HCT116 (cell line): ENCODE measurements at regions not wholly inside any gene's neighbourhood (a gene's known extent, or its start where the extent isn't known, plus 50 kb on each side); places are given as distances from the start of the nearest gene placed in this dataset.

Experiments
- ATAC-seq: fragments of 200-7000 bp; cut with Tn5 transposase; 2 replicates; pipeline ENCODE4 v1.9.1; 2020; ENCODE audit warnings: mild to moderate bottlenecking, moderate library complexity
- BruUV-seq: library from RNA; stranded (reverse); fragments of 400-500 nt; replicated peaks from 2 replicates; lab custom pipeline; 2021; lab: Mats Ljungman, UMichigan
- CTCF ChIA-PET: fragments of 300-600 bp; sonication (Branson Sonifier 250); formaldehyde crosslinking; loops from one replicate; lab custom pipeline; 2021; ENCODE audit warnings: antibody characterized with exemption; lab: Charles Lee
- POLR2A ChIA-PET: fragments of 300-600, 350-600 bp; sonication (Branson Sonifier 250); formaldehyde crosslinking; loops from one replicate; lab custom pipeline; 2021; ENCODE audit warnings: antibody characterized with exemption; lab: Charles Lee
- RAD21 ChIA-PET, 2 experiments: fragments of 300-600 bp; sonication (Branson Sonifier 250); formaldehyde crosslinking; loops; one replicate each; lab custom pipeline; 2023; ENCODE audit warnings: low total read pairs in 2 of 2; ENCODE audit not compliant: uncharacterized antibody in 2 of 2, unreplicated experiment in 2 of 2, low non-redundant PET in 1 of 2; lab: Charles Lee
- DNase-seq: peaks from one replicate; pipeline ENCODE4 v3.0.0-alpha.2; 2010; ENCODE audit warnings: low read depth, low spot score
- H2AFZ ChIP-seq: fragments of 200-600 bp; shearing (Covaris generic), sonication (generic); 2 replicates; pipeline ENCODE4 v1.6.1; 2017; ENCODE audit warnings: low read depth, mixed run types, mixed read lengths, antibody characterized with exemption, low read length; ENCODE audit not compliant: poor library complexity, severe bottlenecking
- H3K27ac ChIP-seq: 2 replicates; pipeline ENCODE4 v1.5.1; 2012; ENCODE audit warnings: low read depth, low read length
- H3K27me3 ChIP-seq: fragments of 200-600 bp; sonication (generic); 2 replicates; pipeline ENCODE4 v1.6.1; 2016; ENCODE audit warnings: mixed run types, low read length, mixed read lengths; ENCODE audit not compliant: insufficient read depth
- H3K36me3 ChIP-seq, 2 experiments: fragments of 200-500 bp in 1 of 2; fragments of 200-600 bp in 1 of 2; sonication (Bioruptor generic) in 1 of 2; sonication (generic) in 1 of 2; 2 replicates each; pipeline versions ENCODE4 v1.5.1 to v1.6.1; 2014 to 2016; ENCODE audit warnings: low read length in 2 of 2, inconsistent platforms in 1 of 2, mixed read lengths in 1 of 2, mixed run types in 1 of 2; ENCODE audit not compliant: insufficient read depth in 2 of 2, control insufficient read depth in 1 of 2
- H3K4me1 ChIP-seq, 2 experiments: fragments of 200-600 bp in 1 of 2; sonication (generic) in 1 of 2; 2 replicates each; pipeline versions ENCODE4 v1.5.1 to v1.6.1; 2012 to 2017; ENCODE audit warnings: low read length in 2 of 2, inconsistent platforms in 1 of 2, mild to moderate bottlenecking in 1 of 2, mixed read lengths in 1 of 2, mixed run types in 1 of 2, moderate library complexity in 1 of 2; ENCODE audit not compliant: insufficient read depth in 2 of 2, control insufficient read depth in 1 of 2
- H3K4me2 ChIP-seq: fragments of 200-600 bp; sonication (generic); 2 replicates; pipeline ENCODE4 v1.6.1; 2017; ENCODE audit warnings: mixed run types, low read length, mixed read lengths
- H3K4me3 ChIP-seq, 2 experiments: fragments of 200-600 bp in 1 of 2; sonication (generic) in 1 of 2; replicated peaks in 1 of 2; 2 replicates each; pipeline ENCODE4 v1.5.1; 2011 to 2016; ENCODE audit warnings: low read length in 2 of 2, control low read depth in 1 of 2, low read depth in 1 of 2, mild to moderate bottlenecking in 1 of 2, mixed read lengths in 1 of 2, mixed run types in 1 of 2
- H3K79me2 ChIP-seq: fragments of 200-600 bp; sonication (generic); 2 replicates; pipeline ENCODE4 v1.6.1; 2017; ENCODE audit warnings: mild to moderate bottlenecking, mixed run types, low read length, moderate library complexity, mixed read lengths; ENCODE audit not compliant: insufficient read depth
- H3K9ac ChIP-seq: fragments of 200-600 bp; sonication (generic); 2 replicates; pipeline ENCODE4 v1.6.1; 2016; ENCODE audit warnings: low read length, mixed read lengths
- H3K9me2 ChIP-seq: fragments of 200-600 bp; sonication (generic), shearing (Covaris generic); 2 replicates; pipeline ENCODE4 v1.6.1; 2017; ENCODE audit warnings: mixed run types, mild to moderate bottlenecking, moderate library complexity; ENCODE audit not compliant: insufficient read depth
- H3K9me3 ChIP-seq, 2 experiments: fragments of 200-500 bp in 1 of 2; fragments of 200-600 bp in 1 of 2; sonication (Bioruptor generic) in 1 of 2; sonication (generic) in 1 of 2; 2 replicates each; pipeline ENCODE4 v1.6.1; 2014 to 2017; ENCODE audit warnings: low read length in 2 of 2, mixed read lengths in 2 of 2, inconsistent platforms in 1 of 2, low read depth in 1 of 2, mild to moderate bottlenecking in 1 of 2, mixed run types in 1 of 2, moderate library complexity in 1 of 2; ENCODE audit not compliant: control insufficient read depth in 1 of 2, insufficient read depth in 1 of 2
- H4K20me1 ChIP-seq: fragments of 200-600 bp; sonication (generic), shearing (Covaris generic); 2 replicates; pipeline ENCODE4 v1.6.1; 2017; ENCODE audit warnings: mixed run types, mild to moderate bottlenecking, moderate library complexity; ENCODE audit not compliant: insufficient read depth
- ATF3 ChIP-seq: IDR thresholded peaks from 2 replicates; pipeline ENCODE4 v1.6.1; 2012
- CEBPB ChIP-seq: IDR thresholded peaks from 2 replicates; pipeline ENCODE4 v1.6.1; 2012; ENCODE audit warnings: low read depth
- CTCF ChIP-seq, 3 experiments: fragments of 200-600 bp in 1 of 3; sonication (generic) in 1 of 3; IDR thresholded peaks in 2 of 3; conservative IDR thresholded peaks in 1 of 3; 2 replicates each; pipeline ENCODE4 v1.5.1; 2012 to 2017; ENCODE audit warnings: low read depth in 2 of 3, low read length in 2 of 3, antibody characterized with exemption in 1 of 3, borderline replicate concordance in 1 of 3, control low read depth in 1 of 3, mild to moderate bottlenecking in 1 of 3, mixed read lengths in 1 of 3, mixed run types in 1 of 3, moderate library complexity in 1 of 3; ENCODE audit not compliant: insufficient read depth in 1 of 3
- EGR1 ChIP-seq: IDR thresholded peaks from 2 replicates; pipeline ENCODE4 v1.6.1; 2012; ENCODE audit warnings: low read depth
- EZH2 ChIP-seq: fragments of 200-600 bp; sonication (generic); IDR thresholded peaks from 2 replicates; pipeline ENCODE4 v1.6.1; 2017; ENCODE audit warnings: antibody characterized with exemption, mixed run types
- EZH2phosphoT487 ChIP-seq: fragments of 200-600 bp; IDR thresholded peaks from 2 replicates; pipeline ENCODE4 v1.6.1; 2018; ENCODE audit warnings: antibody characterized with exemption, borderline replicate concordance
- JUND ChIP-seq: IDR thresholded peaks from 2 replicates; pipeline ENCODE4 v1.6.1; 2012
- POLR2A ChIP-seq: IDR thresholded peaks from 2 replicates; pipeline ENCODE4 v1.7.0; 2011; ENCODE audit warnings: borderline replicate concordance; ENCODE audit not compliant: insufficient read depth, insufficient read length; ENCODE audit errors: extremely low read depth
- POLR2AphosphoS5 ChIP-seq: IDR thresholded peaks from 2 replicates; pipeline ENCODE4 v1.6.1; 2011; ENCODE audit warnings: mild to moderate bottlenecking, low read depth, low read length, moderate library complexity
- RAD21 ChIP-seq: IDR thresholded peaks from 2 replicates; pipeline ENCODE4 v1.6.1; 2012; ENCODE audit warnings: low read depth, mild to moderate bottlenecking
- SIN3A ChIP-seq: IDR thresholded peaks from 2 replicates; pipeline ENCODE4 v1.6.1; 2012; ENCODE audit warnings: low read depth
- SRF ChIP-seq: IDR thresholded peaks from 2 replicates; pipeline ENCODE4 v1.6.1; 2012; ENCODE audit warnings: low read depth
- TCF7L2 ChIP-seq: IDR thresholded peaks from 2 replicates; pipeline ENCODE4 v1.7.0; 2011; ENCODE audit warnings: borderline replicate concordance, inconsistent platforms; ENCODE audit not compliant: insufficient read depth, insufficient read length; ENCODE audit errors: extremely low read depth
- ZFX ChIP-seq: fragments of 450-650 bp; IDR thresholded peaks from 2 replicates; pipeline ENCODE4 v1.6.1; 2017
- intact Hi-C: fragments of 100-400 bp; cut with micrococcal nuclease; formaldehyde crosslinking; loops from 2 replicates; pipeline ENCODE4 v1.10.0; 2022

GRCh38 chrX:137286423-137286822 lies 252.6 kb upstream of the GPR101 start (continued):
- TF ChIP-seq CTCF (IDR thresholded peaks at IDR 0.05 in 2 of 3, conservative IDR thresholded peaks at IDR 0.05 in 1 of 3; ENCODE audit: borderline replicate concordance in 1 of 3, insufficient read depth in 1 of 3, low read depth in 2 of 3, low read length in 2 of 3) (no peak), SIN3A (no peak), CEBPB (no peak), SRF (no peak), EGR1 (no peak), ZFX (no peak), EZH2 (no peak), POLR2AphosphoS5 (no peak), TCF7L2 (no peak)

GRCh38 chrX:137278825-137279224 lies 245.0 kb upstream of the GPR101 start:
- DNase-seq = no peak
- Histone ChIP-seq H3K79me2 (no peaks in the 10 kb centered on the region), H3K27me3 (no peaks in the 10 kb centered on the region), H3K4me3 (no peak overlapping the region), H2AFZ (no peak overlapping the region), H4K20me1 (no peaks in the 10 kb centered on the region), H3K36me3 (no peaks in the 10 kb centered on the region), H3K9me3 (no peaks in the 10 kb centered on the region), H3K4me2 (no peak overlapping the region), H3K4me1 (no peaks in the 10 kb centered on the region), H3K9ac (no peak overlapping the region), H3K27ac (no peak overlapping the region), H3K9me2 (no peaks in the 10 kb centered on the region)
- no TSS peak for BruUV-seq
- TF ChIP-seq TCF7L2 = no peak
- no peak for TF ChIP-seq POLR2AphosphoS5
- no peak for TF ChIP-seq RAD21
- TF ChIP-seq EZH2phosphoT487 = no peak
- no peak for TF ChIP-seq JUND
- no peak for TF ChIP-seq POLR2A
- no peak for TF ChIP-seq ATF3
- TF ChIP-seq SIN3A = no peak
- no peak for TF ChIP-seq EGR1
- CTCF ChIA-PET = no interaction called here
- POLR2A ChIA-PET = no interaction called here
- RAD21 ChIA-PET = no interaction called here
- intact Hi-C loops = no loop called here
- ATAC-seq = no peak
